GM21825 (cell line): ENCODE measurements at regions not wholly inside any gene's neighbourhood (a gene's known extent, or its start where the extent isn't known, plus 50 kb on each side); places are given as distances from the start of the nearest gene placed in this dataset.
"Not testable (repeated sequence)": the region's sequence is repeated elsewhere in the genome, so short reads cannot be mapped to it uniquely, and the experiment has no call there.

Experiments used
- ATAC-seq: cut with Tn5 transposase; IDR thresholded peaks from one replicate; pipeline ENCODE4 v1.9.1; 2021; ENCODE audit warnings: mild to moderate bottlenecking, moderate library complexity; ENCODE audit not compliant: unreplicated experiment

DNA sequence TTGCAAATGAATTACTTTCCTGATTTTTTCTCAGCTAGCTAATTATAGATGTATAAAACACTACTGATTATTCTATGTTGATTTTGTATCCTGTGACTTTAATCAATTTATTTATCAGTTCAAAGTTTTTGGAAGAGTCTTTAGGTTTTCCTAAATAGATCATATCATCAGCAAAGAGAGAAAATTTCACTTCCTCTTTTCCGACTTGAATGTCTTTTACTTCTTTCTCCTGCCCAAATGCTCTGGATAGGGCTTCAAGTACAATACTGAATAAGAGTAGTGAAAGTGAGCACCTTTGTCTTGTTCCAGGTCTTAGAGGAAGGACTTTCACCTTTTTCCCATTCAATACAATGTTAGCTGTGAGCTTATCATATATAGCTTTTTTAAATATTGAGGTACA, 417.9 kb downstream of the PDGFC start:
- no peak for ATAC-seq

DNA sequence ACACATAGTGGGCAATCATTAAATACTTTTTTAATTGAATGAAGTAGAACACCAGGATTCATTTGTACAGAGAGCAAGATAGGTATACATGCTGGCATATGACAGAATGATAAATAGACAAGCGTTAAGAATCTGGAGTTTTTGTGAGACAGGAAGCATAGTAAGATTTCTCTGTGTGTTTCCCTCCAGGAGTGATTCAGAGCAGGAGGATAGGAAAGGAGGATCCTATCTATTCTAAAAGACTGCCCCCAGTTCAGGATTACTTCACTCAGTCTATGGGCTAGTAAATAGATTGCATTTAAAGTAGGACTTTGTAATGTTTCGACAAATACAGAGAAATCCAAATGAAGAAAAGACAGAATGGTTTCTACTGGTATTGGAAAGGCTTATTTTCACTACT, 423.7 kb downstream of the PDGFC start:
- ATAC-seq = no peak

DNA sequence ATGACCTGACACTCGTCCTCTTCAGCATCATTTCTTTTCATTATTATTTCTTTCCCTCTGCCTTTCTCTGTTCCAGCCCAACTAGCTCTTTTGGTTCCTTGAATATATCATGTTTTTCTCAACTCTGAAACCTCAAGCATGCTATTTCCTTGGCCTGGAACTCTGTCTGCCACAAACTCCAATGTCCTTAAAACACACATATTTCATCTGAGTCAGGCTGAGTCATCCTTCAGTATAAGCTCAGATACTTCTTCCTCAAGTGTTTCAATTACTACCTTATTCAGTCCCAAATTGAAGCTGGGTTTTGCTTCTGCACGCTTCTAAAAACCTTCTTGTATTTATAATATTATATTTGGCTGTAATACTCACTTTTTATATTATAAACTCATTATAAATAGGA, 424.2 kb downstream of the PDGFC start:
- ATAC-seq = no peak

DNA sequence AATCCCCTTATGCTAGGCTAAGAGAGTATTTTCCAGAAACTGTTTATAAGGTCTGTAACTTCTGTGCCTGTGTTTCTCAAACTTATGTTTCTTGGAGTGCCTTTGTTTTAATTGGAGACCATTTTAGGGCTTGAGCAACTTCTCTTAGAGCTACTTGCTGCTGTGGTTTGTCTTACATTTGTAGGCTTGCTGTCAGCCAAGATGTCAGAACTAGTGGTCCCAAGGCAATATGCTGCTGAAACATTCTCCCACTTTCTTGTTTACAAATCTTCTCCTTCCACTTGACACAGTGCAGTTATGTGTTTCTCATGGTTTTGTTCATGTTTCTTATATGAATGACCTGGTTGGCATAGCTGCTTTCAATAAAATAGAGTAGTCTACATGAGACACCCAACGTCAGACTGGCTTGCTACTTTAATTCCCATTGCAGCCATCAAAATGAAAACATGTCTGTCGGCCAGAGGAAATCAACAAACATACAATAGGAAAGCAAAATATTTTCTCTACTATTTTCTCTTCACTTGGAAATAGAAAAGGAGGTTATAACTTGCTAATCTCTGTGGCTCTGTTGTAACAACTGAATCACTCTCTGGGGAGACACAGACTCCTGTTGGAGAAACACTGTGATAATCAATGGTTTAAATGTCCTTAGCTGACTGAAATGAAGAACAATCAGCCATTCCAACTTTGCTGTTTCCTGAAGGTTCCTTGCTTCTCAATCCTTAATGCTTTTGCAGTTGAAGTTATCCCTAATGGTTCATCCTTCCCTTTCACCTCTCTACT, 426.4 kb downstream of the PDGFC start:
- ATAC-seq = no peak

DNA sequence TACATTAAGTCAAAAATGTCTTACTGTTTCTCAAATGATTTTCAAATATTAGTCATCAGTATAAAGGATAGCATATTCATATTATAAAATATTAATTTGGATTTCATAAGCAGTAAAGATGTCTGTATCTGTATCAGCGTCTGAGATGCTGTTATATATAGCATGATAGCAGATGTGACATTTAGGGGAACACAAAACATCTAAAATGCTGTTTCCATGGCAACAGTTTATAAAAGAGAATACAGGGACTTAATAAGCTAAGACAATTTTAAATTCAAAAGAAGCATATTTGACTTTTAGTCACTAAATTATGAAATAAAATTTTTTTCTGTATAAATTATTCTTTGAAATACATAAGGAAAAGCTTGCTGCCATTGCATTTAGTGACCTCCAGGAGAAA, 432.2 kb downstream of the PDGFC start:
- ATAC-seq = no peak

DNA sequence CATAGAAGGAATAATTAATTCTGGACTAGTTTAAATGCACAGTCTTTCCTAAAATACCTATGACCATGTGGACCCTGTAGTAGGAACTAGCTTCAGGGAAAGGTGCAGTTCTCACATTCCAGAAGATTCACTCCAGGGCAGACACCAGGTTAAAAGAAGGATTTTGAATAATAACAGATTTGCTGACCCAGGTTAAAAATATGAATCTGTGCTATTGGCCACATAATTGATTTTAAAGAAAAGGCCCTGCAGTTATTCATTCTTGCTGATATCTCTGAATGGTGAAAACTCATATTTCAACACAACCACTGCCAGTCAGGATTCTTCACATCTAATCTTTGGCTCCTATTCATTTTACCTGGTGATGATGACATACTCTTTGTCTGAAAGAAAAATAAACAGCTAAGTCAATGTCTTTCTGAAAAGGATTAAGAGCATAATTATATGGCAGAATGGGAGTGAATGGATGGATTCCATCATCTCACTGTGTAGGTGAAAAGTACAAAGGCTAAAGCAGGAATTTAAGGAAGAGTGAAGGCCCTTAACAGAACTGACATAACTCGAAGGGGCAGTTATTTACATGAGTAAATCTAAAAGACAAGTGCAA, 432.8 kb downstream of the PDGFC start:
- ATAC-seq = no peak

DNA sequence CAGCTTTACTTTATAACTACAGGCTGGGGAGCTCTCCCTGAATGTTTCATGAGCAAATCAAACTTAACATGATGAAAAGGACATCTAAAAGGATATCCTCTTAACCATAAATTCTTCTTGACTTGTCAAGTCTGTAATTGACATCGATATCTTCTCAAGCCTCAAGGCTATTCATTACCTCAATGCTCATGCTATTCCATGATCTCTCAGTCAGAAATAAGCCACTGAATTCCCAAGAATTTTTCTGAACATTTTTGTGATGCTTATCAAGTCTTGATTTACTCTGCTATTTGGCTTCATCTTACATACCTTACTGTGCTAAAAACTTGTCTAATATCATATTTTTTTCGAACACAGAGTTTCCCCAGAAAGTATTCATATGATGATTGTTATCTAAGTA, 433.4 kb downstream of the PDGFC start:
- no peak for ATAC-seq

DNA sequence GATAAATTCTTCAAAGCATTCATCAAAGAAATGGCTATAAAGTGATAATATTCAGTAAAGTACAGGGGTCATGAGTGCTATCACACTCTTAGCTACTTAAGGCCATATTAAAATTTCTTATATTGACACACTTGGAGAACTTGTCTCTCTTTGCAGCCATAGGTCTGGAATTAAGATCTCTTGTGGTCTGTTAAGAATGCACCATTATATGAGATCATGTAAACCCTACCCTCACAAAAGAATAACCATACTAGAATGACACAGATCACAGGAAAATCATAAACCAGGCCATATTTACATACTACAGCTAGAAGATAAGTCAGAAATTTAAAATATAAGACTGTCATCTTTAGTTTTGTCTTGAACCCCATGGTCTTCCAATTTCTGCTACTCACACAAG, 434.3 kb downstream of the PDGFC start:
- ATAC-seq = no peak

DNA sequence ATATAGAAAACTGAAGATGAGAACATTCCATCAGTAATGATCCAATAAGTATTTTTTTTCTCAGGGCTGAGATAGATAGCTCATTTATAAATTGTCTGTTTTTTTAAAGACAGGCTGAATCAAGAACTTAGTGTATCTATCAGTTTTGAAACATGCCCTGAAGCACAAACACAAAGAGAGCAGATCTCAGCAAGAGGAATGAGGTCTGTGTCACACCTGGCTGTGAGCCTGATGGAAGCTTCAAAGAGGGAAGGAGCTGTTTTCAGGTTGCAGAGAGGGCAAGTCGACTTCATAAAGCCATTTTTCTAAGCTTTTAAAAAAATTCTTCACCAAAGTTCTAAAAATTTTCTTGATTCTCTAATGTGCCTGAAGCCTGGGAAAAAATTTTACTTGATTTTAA, 434.9 kb downstream of the PDGFC start:
- no peak for ATAC-seq

DNA sequence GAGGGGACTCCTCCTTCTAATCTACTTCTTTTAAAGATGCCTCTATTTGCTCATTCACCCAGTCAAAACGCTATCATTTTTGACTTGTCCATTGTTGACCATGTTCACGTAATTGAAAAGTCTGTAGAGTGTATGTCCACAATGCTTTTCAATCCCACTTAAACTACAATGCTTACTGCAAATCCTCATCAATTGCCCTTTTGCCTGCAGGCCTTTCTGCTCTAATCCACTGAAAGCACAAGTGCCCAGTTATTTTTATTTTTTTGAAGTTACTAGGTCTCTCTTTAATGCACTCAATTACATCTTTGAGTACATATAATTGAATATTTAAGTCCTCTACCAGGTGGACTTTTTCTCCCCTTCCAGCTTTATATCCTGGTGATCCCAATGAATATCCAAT, 437.4 kb downstream of the PDGFC start:
- ATAC-seq = no peak

DNA sequence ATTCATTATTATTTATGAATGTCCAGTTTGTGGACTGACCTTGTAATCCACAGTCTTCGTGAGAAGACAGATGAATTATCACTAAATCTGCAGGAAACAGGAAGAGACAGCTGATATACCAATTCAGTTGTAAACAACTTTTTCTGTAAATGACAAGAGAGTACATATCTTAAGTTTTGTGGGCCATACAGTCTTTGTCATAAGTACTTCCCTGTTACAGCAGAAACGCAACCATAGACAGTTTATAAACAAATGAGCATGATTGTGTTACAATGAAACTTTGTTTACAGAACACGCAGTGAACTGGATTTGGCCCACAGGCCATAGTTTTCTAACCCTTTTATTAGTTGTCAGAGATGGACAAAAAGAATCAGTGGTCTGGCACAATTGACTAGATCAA, 443.4 kb downstream of the PDGFC start:
- ATAC-seq = no peak

DNA sequence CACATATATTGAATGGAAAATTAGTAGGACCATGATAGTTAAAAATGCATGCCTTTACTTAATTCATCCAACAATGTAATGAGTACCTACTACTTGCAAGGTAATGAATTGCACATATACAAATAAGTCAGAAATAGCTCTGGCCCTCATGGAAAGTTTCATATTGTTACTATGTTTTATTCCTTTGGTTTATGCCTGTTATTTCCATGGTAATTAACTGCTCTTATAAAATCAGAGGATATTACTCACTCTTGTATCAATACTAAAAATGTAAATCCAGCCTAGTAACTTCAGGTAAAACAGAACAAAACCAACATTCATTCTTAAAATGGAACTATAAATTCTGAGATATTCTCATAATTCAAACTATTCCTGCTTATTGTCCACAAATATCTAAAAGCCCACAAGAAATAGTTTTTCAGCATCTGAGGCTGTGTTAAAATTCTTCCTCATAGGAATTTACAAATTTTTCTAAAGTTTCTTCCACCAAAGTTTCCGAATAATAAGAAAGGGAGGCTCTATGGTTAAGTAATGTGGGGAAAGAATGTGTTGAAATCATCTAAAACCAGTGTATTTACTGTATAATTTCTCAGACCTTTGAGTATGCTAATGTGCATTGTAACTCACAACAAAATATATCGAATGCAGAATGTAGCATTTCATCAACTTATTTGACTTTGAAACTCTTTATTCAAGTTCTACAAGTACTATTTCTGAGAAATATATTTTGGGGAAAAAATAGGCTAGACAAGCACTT, 444.2 kb downstream of the PDGFC start:
- no peak for ATAC-seq

DNA sequence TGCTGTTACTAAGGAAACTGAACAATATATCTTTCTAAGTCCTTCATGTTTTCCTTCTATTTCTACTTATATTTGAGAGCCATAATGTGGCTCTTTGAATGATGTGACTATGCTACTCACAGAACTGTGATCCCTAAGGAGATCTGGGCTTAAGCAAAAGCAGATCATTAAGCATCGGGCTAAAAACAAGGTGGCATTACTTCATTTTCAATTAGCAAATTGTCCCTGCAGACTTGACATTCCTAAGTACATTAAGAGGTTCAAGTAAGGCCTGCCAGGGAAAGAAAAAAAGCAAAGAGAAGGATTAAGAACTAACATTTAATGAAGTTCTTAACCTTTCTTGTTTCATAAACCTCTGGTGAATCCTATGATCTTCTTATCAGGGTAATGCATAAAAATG, 447.6 kb downstream of the PDGFC start:
- no peak for ATAC-seq

DNA sequence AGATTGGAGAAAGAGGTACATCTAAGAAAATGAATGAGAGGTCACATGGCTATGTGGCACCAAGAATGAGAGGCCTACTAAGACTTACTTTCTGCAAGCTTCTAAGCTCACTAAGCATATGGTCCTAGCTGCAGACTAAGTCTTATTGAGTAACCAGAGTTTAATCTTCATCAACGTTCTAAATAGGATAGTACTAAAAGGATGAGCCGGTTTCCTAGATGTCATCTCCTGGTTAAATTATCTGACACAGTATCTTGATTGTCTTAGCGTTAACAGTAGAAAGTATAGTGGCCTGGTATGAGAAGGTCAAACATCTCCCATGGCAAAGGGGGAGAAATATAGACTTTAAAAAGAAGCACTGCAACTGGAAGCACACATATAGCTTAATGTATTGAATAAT, 448.1 kb downstream of the PDGFC start:
- ATAC-seq = no peak

DNA sequence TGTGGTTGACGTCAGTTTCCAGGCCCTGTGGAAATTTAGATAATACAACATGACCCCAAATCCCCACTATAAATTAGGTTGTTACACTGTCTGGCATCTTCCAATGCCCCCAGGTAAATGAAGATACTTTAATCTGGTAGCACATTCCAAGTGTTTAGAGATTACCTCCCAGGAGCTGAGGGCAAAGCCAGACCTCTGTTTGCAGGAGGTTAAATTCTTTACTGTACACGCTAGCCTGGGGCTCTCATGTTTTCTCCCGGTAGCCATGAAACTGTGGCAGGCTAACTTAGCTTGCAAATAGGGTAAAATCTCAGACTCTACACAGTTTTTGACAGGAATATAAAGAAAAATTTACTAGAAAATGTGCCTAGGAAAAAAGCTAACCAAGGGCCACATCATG, 450.0 kb downstream of the PDGFC start:
- ATAC-seq = no peak

DNA sequence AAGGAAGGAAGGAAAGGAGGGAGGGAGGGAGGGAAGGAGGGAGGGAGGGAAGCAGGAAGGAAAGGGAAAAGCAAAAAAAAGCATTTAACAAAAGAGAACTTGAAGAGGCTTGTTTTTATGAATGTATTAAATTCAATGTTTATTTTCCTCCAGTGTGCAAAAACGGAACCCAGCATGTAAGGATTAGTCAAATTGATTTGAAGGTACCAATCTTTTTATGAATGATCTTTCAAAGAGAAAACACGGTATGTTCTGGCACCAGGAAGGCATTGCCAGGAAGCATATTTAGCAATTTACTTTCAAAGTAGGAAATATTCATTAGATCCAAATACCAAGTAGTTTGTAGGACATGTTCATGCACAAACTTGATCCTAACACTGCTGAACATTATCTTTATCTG, 453.6 kb downstream of the PDGFC start:
- ATAC-seq = no peak

DNA sequence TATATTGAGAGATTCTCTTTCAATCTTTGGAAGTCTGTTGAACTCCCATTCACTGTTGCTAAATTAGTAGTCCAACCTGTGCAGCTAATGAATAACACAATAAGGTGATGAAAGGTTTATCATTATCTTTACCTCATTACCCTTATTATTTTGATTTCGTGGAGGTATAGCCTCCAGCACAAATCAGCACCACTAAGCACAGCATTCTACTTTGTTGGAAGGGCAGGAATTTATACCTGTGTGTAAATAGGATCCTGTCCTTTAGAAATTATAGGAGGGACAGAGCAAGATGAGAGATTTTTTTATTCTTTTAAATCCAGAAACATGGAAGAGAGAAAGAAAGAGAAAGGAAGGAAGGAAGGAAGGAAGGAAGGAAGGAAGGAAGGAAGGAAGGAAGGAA, 454.1 kb downstream of the PDGFC start:
- no peak for ATAC-seq

DNA sequence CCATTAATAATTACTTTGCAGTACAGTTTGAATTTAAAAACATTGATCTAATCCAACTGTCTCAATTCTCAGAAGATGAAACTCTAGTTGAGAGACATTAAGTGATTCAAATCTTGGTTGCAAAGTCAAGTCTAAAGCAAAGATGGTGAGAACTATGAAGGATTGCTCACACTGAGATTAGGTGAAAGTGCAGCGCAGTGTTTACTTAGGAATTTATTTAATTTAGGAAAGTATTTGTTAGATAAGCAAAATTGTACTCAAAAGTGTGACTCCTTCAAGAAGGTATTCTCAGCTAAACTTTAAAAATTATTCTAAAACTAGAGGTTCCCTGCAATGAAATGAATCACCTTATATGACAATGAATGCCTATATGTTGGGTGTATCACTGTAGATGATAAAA, 454.9 kb downstream of the PDGFC start:
- no peak for ATAC-seq

DNA sequence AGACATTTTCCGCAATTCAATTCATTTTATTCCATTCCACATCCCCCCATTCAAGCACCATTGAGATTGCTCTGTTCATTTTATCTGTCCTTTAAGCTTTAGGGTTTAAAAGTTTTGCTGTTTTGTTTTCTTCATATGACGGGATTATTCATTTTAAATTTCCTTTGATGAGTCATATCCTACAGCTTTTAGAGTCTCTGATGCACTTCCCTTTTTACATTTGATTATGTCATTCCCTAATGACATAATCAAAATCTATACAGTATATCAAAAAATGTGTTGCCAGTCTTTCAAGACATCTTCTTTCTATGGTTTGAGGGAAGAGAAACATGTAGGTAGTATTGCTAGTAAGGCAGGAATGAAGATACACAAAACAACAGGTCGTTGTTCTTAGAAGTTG, 456.3 kb downstream of the PDGFC start:
- ATAC-seq = no peak

DNA sequence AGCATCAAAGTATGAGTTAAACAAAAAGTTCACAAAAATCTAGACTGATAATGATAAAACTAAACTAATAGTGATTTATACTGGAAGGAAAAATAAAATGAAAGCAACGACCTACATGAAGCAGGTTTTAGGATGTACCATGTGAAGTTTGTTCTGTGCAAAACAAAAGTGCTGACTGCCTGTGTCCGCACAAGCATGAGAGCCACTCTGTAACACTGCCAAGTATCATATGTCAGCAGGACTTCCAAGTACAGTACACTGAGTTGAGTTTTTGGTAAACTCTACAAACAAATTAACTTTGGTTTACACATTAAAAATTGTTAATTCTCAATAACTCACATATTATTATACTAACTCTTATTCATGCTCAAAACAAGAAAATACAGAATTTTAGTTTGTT, 459.0 kb downstream of the PDGFC start:
- ATAC-seq = no peak

DNA sequence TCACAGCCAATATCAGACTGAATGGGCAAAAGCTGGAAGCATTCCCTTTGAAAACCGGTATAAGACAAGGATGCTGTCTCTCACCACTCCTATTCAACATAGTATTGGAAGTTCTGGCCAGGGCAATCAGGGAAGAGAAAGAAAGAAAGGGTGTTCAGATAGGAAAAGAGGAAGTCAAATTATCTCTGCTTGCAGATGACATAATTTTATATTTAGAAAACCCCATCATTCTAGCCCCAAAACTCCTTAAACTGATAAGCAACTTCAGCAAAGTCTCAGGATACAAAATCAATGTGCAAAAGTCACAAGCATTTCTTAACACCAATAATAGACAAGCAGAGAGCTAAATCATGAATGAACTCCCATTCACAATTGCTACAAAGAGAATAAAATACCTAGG, 461.7 kb downstream of the PDGFC start:
- not testable (repeated sequence) for ATAC-seq

DNA sequence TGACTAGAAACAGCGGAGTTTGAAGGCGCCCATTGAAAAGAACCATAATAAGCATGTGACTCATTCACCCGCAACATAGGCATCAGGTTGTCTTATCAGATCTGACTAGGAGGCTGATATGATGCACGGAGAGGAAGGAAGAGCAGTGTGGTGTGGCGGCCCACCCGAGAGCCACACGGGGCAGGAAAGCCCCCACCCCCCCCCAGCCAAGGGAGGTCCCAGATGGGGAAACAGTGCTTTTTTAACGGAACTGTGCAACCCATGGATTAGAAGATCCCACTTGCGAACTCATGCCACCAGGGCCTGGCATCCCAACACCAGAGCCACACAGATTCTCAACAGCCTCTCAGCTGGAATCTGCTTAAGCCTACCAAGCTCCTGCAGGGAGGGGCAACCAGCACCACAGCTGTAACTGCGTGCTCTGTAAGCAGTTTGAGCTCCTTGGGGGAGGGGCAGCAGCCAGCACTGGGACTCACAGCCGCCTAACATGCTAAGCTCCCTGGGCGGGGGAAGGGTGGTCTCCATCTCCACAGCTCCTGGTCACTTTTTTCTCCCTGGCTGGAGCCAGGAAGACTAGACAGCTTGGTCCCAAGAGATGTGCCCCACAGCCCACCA, 466.2 kb downstream of the PDGFC start:
- ATAC-seq = no peak
